ENCODE measurements at regions not wholly inside any gene's neighbourhood (a gene's known extent, or its start where the extent isn't known, plus 50 kb on each side); places are given as distances from the start of the nearest gene placed in this dataset.

DNA sequence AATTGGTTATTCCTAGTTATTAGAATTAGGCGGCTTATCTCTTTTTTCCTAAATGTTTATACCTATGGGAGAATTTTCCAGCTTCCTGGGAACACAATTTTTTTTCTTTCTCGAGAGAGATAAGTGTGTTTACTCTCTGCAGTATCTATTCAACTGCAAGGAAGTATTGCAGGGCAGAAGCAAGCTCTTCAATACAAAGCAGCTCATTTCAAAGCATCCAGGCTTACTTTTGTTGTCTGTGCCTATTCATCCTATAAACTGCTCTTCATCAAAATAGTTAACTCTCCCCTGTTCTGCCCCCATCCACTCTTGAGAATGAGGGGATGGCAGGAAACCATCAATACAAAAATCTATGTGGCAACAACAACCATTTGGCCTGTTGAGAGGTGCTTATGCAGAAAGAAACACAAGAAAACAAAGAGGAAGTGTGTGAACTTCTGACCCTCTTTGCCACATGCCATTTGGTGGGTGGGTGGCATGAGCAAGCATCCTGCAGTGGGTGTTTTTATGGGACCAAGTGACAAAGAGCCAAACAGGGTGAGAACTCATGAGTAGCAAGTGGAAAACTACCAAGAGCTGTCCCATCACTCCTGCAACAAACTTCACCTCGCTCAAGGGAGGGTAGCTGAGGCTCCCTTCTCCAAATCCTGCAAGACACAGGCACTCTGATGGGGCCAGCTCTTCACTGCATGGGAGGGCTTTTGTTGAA, 50.6 kb upstream of the MRPS6 start:
- DNase-seq: no peak

DNA sequence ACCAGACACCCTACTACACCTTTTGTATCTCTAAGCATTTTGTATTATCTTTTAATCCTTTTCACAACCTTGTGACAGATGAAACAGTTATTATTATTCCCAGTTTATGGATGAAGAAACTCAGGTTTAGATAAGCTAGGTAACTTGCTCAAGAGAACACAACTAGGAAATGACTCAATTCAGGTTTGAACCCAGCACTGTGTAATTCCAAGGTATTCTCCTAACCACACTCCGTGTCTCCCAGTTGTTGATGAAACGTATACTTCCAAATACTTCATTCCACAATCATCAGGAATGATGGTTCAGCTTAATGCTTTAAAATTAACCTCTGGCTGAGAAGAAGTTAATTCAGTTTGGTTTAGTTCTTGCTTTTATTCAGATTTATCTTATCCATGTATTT, 51.7 kb upstream of the MRPS6 start:
- DNase-seq: no peak

DNA sequence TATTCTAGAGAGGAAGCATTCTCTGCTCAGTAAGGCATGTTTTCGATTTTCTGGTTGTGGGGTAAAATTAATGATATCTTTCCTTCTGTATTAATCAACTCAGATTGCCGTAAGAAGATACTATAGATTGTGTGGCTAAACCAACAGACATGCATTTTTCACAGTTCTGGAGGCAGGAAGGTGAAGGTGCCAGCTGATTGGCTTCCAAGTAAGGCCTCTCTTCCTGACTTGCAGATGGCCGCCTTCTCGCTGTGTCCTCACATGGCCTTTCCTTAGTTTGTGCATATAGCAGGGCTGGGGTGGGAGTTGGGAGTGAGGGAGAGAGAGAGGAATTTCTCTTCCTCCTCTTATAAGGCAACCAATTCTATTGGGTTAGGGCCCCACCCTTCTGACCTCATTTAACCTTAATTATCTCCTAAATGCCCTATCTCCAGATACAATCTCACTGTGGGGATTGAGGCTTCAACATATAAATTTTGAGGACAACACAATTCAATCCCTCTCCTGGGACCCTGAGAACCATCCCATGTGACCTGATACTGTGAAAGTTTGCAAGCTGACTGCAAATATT, 52.3 kb upstream of the MRPS6 start:
- DNase-seq: no peak

GRCh38 chr21:34020005-34020847, 53.2 kb upstream of the MRPS6 start:
- DNase-seq: no peak

DNA sequence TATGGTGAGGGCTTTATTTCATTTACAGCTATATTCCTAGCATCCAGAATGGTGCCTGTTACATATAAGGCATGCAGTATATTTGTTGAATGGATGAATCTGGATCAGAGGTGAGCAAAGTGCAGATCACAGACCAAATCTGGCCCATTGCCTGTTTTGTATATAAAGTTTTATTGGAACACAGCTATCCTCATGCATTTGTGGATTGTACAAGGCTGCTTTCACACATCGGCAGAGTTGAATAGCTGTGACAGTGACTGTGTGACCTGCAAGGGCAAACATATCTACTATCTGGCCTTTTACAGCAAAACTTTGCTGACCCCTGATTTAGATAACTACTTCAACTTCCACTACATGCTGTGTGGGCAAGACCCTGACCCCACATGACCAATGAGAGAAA, 54.0 kb upstream of the MRPS6 start:
- no peak for DNase-seq

DNA sequence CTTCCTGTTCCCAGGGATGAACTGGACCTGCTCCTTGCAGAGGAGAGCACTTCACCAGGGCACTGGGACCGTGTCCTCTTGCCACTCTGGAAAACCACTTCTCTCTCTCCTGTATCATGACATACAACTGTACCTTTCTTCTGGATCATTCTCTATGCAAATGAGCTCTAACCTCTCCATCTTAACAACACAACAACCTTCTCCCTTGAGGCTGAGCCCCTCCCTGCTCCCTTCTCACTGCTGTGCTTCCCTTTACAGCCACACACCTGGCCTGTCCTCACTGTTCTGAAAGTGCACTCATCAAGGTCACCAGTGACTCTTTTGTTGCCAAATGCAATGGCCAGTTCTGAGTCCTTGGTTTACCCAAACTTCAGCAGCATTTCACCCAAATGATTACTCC, 54.5 kb upstream of the MRPS6 start:
- DNase-seq: no peak

GRCh38 chr21:34018185-34018584, 55.2 kb upstream of the MRPS6 start:
- DNase-seq: no peak

GRCh38 chr21:34017039-34017961, 56.1 kb upstream of the MRPS6 start:
- no peak for DNase-seq

DNA sequence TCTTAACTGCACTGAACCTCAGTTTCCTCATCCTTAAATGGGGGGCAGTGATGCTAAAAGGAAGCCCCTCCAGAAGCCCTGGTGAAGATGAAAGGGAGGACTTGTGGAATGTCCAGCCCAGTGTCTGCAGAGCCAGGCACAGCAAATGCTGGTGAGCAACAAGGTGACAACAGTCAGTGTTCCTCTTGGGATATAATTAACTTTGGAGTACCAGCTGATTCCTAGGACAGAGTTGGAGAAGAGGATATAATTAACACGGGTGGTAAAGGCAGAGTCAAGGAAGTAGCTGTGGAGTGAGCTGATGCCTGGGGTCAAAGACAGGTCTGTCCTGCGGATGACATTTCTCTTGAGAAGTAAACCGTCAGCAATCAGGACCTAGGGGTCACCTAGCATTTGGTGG, 60.7 kb upstream of the MRPS6 start:
- DNase-seq: no peak

GRCh38 chr21:34011660-34012059, 61.7 kb upstream of the MRPS6 start:
- DNase-seq: no peak

DNA sequence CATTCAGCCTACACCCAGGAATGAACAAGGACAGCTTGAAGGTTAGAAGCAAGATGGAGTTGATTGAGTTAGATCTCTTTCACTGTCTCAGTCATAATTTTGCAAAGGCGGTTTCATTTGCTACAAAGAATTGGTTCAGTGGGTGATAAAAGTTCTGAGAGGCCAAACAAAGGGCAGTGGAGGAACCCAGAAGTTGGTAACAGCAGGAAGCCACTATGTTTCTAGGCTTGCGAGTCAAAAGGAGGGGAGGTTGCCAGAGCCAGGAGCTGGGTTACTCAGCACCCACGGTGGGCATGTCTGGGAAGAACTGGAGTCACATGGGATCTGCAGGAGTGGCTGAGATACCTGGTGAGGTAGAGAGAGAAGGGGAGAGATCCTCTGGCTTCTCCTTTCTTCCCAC, 64.2 kb upstream of the MRPS6 start:
- DNase-seq: no peak

- DNase-seq: no peak
These were observed 64.8 kb upstream of the MRPS6 start for GRCh38 chr21:34008618-34009017.

GRCh38 chr21:34006611-34007168, 66.7 kb upstream of the MRPS6 start:
- DNase-seq: no peak

DNA sequence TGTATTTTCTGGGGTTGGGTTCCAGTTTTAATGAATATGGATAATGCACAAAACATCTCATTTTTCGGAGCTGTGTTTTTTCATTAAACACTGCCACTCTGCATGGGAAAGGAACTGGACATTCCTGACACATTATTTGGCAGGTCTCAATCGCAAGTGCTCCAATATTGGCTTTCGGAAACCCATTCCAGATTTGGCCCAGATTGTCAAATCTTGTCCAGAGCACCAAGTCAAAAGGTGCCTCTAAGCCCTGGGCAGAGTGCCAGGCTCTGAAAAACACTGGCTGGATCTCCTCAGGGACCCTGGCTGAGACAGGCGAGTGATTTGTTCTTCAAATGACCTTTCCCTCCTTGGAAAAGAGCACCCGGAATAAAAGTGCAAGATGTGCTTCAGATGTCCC, 68.4 kb upstream of the MRPS6 start:
- no peak for DNase-seq

DNA sequence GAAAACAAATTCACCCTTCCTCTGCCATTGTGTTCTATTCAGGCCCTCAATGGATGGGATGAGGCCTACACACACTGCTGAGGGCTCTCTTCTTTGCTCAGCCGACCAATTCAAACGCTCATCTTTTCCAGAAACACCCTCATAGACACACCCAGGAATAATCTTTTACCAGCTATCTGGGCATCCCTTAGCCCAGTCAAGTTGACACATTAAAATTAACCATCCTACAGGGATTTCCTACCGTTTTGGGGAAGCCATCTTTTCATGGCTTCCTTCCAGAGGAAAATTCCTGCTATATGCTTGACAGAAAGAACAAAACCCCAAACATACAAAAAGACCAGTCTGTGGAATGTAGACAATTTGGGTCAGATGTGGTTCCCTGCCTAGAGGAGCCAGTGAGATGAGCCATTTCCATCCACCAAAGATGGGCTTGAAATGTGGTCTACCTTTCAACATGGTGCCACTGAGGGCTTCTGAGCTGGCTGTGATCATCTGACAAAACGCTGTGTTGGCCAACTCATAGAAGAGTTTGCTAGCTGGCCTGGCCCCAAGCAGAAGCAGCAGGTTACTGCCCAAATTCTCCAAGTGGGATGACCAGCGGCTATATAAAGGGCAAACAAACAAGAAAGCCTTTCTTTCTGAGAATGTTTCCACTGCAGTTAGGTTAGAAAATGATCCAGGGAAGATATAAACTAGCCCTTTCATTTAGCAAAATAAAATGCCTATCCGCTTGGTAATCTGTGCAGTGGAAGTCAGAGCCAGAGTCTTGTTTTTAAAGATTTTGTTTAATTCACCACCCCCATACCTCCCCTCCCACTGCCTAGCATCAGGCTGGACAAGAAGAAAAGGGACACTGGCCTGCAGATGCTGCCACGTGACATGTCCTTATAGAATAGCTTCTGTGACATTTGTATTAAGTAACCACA, 69.1 kb upstream of the MRPS6 start:
- no peak for DNase-seq

DNA sequence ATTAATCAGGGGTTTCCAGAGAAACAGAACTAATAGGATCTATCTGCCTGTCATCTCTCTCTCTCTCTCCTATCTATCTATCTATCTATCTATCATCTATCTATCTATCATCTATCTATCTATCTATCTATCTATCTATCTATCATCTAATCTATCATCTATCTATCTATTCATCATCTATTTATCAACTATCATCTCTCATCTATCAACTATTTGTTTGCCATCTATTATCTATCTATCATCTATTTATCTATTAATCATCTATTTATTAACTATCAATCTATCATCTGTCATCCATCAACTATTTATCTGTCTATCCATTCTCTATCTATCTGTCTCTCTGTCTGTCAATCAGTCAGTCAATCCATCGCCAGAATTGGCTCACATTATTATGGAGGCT, 70.0 kb upstream of the MRPS6 start:
- no peak for DNase-seq

DNA sequence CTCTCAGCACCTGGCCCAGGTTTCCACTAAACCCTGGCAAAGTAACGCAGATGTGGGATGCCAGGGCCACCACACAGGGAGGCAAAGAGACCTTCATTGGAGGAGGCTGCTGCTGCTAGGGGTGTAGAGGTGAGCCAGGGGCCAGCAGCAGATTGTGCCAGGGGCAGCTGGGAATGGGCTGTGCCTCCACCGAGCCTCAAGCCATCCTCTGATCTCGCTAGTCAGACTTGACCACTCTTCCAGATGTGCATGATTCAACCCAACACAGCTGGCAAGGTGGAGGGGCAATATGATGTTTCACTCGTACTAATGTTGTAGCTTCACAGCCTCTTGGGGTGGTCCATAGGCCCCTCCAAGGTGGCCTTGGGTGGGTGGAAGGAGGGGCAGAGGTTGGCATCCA, 73.0 kb upstream of the MRPS6 start:
- no peak for DNase-seq

DNA sequence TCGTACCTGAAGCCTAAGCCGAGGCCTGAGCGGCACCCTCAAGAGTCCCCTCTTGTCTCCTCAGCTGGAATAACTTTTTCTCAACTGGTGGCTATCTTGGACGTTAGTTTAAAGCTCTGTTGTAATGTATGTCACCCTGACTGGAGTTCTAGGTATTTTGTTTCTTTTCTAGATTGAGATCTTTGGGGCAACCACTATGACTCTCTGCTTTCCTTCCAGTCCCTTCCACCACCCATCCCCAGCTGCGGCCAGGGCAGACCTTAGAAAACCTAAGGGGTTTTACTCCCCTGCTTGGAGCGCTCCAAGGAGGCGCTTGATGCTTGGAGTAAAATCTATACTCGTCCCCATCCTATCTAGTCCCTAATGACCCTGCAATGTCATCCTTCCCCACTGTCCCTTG, 74.6 kb upstream of the MRPS6 start:
- no peak for DNase-seq

DNA sequence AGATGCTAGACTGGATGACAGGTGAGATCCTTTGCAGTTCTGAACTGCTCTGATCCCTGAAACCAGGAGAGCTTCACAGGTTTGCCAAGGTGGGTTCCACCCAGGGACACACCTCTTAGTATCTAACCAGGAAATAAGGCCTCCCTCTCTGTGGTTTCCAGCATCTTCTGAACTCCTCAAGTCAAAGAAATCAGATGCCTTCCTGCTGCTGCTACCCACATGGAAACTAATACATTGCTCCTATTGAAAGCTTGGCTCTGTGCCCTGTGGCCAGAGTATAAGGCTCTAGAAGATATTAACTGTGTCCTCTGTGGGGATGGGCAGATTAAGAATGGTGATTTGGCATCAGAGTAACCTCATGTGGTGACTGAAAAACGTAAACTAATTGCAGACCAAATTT, 75.0 kb upstream of the MRPS6 start:
- DNase-seq: no peak

GRCh38 chr21:33997436-33997835, 75.9 kb upstream of the MRPS6 start:
- no peak for DNase-seq

DNA sequence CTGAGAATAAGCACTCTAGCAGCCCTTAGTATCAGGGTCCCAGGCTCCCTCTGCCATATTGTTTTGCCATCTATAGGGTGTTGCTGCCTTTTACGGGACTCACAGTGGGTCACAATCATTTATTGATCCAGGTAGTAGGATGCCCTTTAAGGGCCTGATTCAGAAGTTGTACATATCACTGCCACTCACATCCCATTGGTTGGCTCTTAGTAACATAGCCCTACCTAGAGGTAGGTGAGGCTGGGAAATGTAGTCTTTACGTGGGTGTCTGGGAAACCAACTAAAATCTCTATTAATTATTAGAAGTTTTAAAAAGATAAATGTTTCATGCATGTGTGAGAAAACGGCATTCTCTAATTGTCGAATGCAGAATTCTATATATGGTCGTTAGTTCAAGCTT, 78.8 kb upstream of the ATP5PO start:
- DNase-seq: no peak

All from hindlimb muscle (tissue), 1 donor.